Fibroblast of lung (primary cell): ENCODE measurements at regions not wholly inside any gene's neighbourhood (a gene's known extent, or its start where the extent isn't known, plus 50 kb on each side); places are given as distances from the start of the nearest gene placed in this dataset.

Experiments
- DNase-seq, 2 donors: peaks; one replicate each; pipeline versions ENCODE4 v3.0.0 to v3.0.0-alpha.2; 2010; ENCODE audit warnings: low read depth in 2 of 2
- H2AFZ ChIP-seq: 2 replicates; pipeline ENCODE4 v1.5.1; 2012; ENCODE audit warnings: low read length, control low read depth, inconsistent platforms
- H3K27ac ChIP-seq: 2 replicates; pipeline ENCODE4 v1.5.1; 2011; ENCODE audit warnings: low read length, control low read depth; ENCODE audit not compliant: insufficient read depth
- H3K27me3 ChIP-seq: 2 replicates; pipeline ENCODE4 v1.5.1; 2011; ENCODE audit warnings: mild to moderate bottlenecking, low read length; ENCODE audit not compliant: control insufficient read depth, insufficient read depth
- H3K36me3 ChIP-seq: 2 replicates; pipeline ENCODE4 v1.5.1; 2011; ENCODE audit warnings: low read length; ENCODE audit not compliant: control insufficient read depth, insufficient read depth
- H3K4me1 ChIP-seq: 2 replicates; pipeline ENCODE4 v1.5.1; 2011; ENCODE audit warnings: low read length; ENCODE audit not compliant: control insufficient read depth, insufficient read depth; ENCODE audit errors: extremely low read depth
- H3K4me2 ChIP-seq: 2 replicates; pipeline ENCODE4 v1.5.1; 2011; ENCODE audit warnings: low read length, control low read depth; ENCODE audit not compliant: insufficient read depth; ENCODE audit errors: extremely low read depth
- H3K4me3 ChIP-seq, 4 experiments: fragments of 200-600 bp in 1 of 4; sonication (generic) in 1 of 4; replicated peaks in 1 of 4; 2 replicates each; pipeline ENCODE4 v1.5.1; 2011 to 2016; ENCODE audit warnings: low read length in 4 of 4, low read depth in 3 of 4, mild to moderate bottlenecking in 3 of 4, control low read depth in 2 of 4, inconsistent platforms in 1 of 4, mixed read lengths in 1 of 4; ENCODE audit not compliant: insufficient read depth in 1 of 4; ENCODE audit errors: control extremely low read depth in 1 of 4
- H3K79me2 ChIP-seq: 2 replicates; pipeline ENCODE4 v1.5.1; 2012; ENCODE audit warnings: mild to moderate bottlenecking, low read length, inconsistent platforms; ENCODE audit not compliant: control insufficient read depth, insufficient read depth
- H3K9ac ChIP-seq: 2 replicates; pipeline ENCODE4 v1.5.1; 2011; ENCODE audit warnings: mild to moderate bottlenecking, low read length, control low read depth; ENCODE audit not compliant: insufficient read depth
- H3K9me3 ChIP-seq: 2 replicates; pipeline ENCODE4 v1.5.1; 2012; ENCODE audit warnings: low read depth, low read length; ENCODE audit not compliant: control insufficient read depth, insufficient read depth
- H4K20me1 ChIP-seq: 2 replicates; pipeline ENCODE4 v1.5.1; 2011; ENCODE audit warnings: low read length; ENCODE audit not compliant: control insufficient read depth, insufficient read depth; ENCODE audit errors: extremely low read depth
- EZH2 ChIP-seq: IDR thresholded peaks from 2 replicates; pipeline ENCODE4 v1.5.1; 2012; ENCODE audit warnings: low read length, control low read depth, mild to moderate bottlenecking; ENCODE audit errors: missing control alignments
- TF ChIP-seq, protein P1 (sequence below), 2 donors: IDR thresholded peaks in 1 of 2; conservative IDR thresholded peaks in 1 of 2; 1 replicate in 1 of 2; 2 replicates in 1 of 2; pipeline ENCODE4 v1.5.1; 2011 to 2012; ENCODE audit warnings: low read length in 2 of 2, control low read depth in 1 of 2, inconsistent platforms in 1 of 2, low read depth in 1 of 2, mild to moderate bottlenecking in 1 of 2

DNA sequence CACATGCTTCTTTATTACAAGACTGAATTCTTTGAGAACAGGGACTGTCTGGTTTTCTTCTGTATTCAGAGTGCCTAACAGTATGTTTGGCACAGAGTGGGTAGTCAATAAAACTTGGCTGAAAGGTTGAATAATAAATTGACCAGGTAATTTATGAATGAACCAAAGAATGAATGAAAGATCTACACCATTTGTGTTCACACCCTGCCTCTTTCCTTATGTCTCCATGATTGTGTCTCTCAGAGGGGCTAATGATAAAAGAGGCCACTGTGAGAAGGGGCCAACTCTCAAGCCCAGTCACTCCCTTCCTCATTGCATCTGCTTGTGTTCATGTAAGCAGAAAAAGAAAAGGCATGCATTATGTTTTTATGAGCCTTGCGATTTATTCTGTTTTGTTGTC lies 569.7 kb upstream of the TENM4 start:
- Histone ChIP-seq H3K9me3 (no peaks in the 10 kb centered on the region), H3K27ac (no peak overlapping the region), H3K4me2 (no peak overlapping the region), H3K4me3 (no peak overlapping the region), H3K36me3 (no peaks in the 10 kb centered on the region), H3K9ac (no peak overlapping the region), H4K20me1 (no peaks in the 10 kb centered on the region), H3K27me3 (no peaks in the 10 kb centered on the region), H2AFZ (no peak overlapping the region), H3K4me1 (no peaks in the 10 kb centered on the region), H3K79me2 (no peaks in the 10 kb centered on the region)
- TF ChIP-seq, protein P1, sequence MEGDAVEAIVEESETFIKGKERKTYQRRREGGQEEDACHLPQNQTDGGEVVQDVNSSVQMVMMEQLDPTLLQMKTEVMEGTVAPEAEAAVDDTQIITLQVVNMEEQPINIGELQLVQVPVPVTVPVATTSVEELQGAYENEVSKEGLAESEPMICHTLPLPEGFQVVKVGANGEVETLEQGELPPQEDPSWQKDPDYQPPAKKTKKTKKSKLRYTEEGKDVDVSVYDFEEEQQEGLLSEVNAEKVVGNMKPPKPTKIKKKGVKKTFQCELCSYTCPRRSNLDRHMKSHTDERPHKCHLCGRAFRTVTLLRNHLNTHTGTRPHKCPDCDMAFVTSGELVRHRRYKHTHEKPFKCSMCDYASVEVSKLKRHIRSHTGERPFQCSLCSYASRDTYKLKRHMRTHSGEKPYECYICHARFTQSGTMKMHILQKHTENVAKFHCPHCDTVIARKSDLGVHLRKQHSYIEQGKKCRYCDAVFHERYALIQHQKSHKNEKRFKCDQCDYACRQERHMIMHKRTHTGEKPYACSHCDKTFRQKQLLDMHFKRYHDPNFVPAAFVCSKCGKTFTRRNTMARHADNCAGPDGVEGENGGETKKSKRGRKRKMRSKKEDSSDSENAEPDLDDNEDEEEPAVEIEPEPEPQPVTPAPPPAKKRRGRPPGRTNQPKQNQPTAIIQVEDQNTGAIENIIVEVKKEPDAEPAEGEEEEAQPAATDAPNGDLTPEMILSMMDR (conservative IDR thresholded peaks at IDR 0.05 in 1 of 2, IDR thresholded peaks at IDR 0.05 in 1 of 2; ENCODE audit: low read depth in 1 of 2, low read length in 2 of 2) = no peak
- no peak for TF ChIP-seq EZH2
- DNase-seq = no peak

DNA sequence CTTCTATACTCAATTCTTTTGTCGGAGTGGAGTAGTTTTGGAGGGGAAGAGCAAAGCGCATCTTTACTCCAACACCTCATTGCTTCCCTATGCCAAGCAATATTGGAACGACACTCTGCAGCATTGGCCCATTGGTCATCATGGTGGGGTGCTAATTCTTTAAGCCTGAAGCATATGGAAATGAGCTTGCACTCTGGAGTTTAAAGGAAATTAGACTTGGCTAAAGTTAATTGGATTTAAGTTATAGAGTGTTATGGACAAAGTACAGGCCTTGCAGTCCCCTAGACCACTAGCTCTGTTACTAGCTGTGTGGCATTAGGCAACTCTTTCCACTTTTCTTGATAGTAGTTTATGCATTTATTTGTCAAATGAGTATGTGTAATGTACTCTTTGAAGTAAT lies 568.3 kb upstream of the TENM4 start:
- Histone ChIP-seq H4K20me1 (no peaks in the 10 kb centered on the region), H3K9me3 (no peaks in the 10 kb centered on the region), H3K4me1 (no peaks in the 10 kb centered on the region), H3K4me2 (no peak overlapping the region), H3K27me3 (no peaks in the 10 kb centered on the region), H3K79me2 (no peaks in the 10 kb centered on the region), H3K9ac (no peak overlapping the region), H2AFZ (no peak overlapping the region), H3K27ac (no peak overlapping the region), H3K36me3 (no peaks in the 10 kb centered on the region), H3K4me3 (no peak overlapping the region)
- DNase-seq = no peak
- TF ChIP-seq EZH2 = no peak
- TF ChIP-seq, protein P1 (conservative IDR thresholded peaks at IDR 0.05 in 1 of 2, IDR thresholded peaks at IDR 0.05 in 1 of 2; ENCODE audit: low read depth in 1 of 2, low read length in 2 of 2) = no peak

DNA sequence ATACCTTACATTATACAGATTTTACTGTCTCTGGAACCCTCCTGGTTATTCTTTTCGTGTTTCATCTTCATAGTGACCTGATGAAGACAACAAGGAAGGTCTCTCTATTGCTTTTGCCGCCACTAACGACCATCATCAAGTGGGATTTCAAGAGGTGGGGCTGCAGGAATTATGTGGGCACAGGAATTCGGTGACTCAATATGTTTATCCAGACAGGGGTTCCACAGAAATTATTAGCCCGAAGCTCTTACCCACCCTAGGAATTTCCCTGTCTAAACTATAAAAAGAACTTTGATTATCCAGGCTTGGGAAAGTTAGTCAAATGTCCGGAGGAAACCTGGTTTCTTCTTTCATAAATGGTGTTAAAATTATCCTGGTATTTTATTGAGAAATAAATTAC lies 566.8 kb upstream of the TENM4 start:
- no peaks in the 10 kb centered on the region for H3K4me1 ChIP-seq
- TF ChIP-seq EZH2 = no peak
- TF ChIP-seq, protein P1 (conservative IDR thresholded peaks at IDR 0.05 in 1 of 2, IDR thresholded peaks at IDR 0.05 in 1 of 2; ENCODE audit: low read depth in 1 of 2, low read length in 2 of 2) = no peak
- DNase-seq = no peak
- H3K9me3 ChIP-seq = no peaks in the 10 kb centered on the region
- H2AFZ ChIP-seq = no peak overlapping the region
- H3K4me3 ChIP-seq = no peak overlapping the region
- H3K27me3 ChIP-seq = no peaks in the 10 kb centered on the region
- H3K9ac ChIP-seq = no peak overlapping the region
- H3K36me3 ChIP-seq = no peaks in the 10 kb centered on the region
- H4K20me1 ChIP-seq = no peaks in the 10 kb centered on the region
- H3K79me2 ChIP-seq = no peaks in the 10 kb centered on the region
- no peak overlapping the region for H3K27ac ChIP-seq
- H3K4me2 ChIP-seq = no peak overlapping the region
